ENCODE measurements at regions not wholly inside any gene's neighbourhood (a gene's known extent, or its start where the extent isn't known, plus 50 kb on each side); places are given as distances from the start of the nearest gene placed in this dataset.
"Not testable (repeated sequence)": the region's sequence is repeated elsewhere in the genome, so short reads cannot be mapped to it uniquely, and the experiment has no call there.

DNA sequence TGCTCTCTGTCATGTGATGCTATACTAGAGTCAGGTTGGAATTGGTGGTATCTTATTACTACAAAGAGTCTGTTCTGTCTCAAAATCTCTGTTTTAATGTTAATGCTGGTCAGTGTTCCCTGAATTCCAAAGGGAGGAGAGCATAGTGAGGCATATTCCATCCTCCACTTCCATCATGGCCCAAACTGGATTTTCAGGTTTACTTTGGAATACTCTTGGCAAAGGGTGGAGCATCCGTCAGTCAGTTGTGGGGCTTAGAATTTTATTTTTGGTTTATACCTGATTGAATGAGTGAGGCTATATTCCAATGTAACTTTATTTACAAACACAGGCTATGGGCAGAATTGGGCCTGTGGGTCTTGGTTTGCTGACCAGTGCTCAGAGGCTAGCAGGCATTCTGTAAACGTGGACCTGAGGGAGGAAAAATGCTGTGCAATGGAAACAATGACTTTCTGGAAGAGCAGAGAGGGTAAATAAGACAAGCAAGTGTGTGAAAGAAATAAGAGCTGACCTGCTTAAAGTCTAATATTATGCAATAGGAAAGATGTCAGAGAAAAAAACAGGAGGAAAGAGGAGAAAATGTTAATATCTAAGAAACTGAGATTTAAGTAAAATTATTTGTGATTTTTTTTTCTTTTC, 106.2 kb upstream of the CLINT1 start:
- no peaks in the 10 kb centered on the region for H3K9me3 ChIP-seq
- no peak overlapping the region for H3K4me3 ChIP-seq
- H3K27ac ChIP-seq: no peak overlapping the region
- no peaks in the 10 kb centered on the region for H3K36me3 ChIP-seq
- TF ChIP-seq, protein P1, sequence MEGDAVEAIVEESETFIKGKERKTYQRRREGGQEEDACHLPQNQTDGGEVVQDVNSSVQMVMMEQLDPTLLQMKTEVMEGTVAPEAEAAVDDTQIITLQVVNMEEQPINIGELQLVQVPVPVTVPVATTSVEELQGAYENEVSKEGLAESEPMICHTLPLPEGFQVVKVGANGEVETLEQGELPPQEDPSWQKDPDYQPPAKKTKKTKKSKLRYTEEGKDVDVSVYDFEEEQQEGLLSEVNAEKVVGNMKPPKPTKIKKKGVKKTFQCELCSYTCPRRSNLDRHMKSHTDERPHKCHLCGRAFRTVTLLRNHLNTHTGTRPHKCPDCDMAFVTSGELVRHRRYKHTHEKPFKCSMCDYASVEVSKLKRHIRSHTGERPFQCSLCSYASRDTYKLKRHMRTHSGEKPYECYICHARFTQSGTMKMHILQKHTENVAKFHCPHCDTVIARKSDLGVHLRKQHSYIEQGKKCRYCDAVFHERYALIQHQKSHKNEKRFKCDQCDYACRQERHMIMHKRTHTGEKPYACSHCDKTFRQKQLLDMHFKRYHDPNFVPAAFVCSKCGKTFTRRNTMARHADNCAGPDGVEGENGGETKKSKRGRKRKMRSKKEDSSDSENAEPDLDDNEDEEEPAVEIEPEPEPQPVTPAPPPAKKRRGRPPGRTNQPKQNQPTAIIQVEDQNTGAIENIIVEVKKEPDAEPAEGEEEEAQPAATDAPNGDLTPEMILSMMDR (IDR thresholded peaks at IDR 0.05): no peak
- H3K27me3 ChIP-seq (replicated peaks; ENCODE audit: insufficient read depth): no peaks in the 10 kb centered on the region
- DNase-seq (ENCODE audit: low spot score) (no peak), ATAC-seq (ENCODE audit: insufficient number of reproducible peaks, low FRiP score, low read depth) (no peak)
- no peaks in the 10 kb centered on the region for H3K4me1 ChIP-seq (ENCODE audit: control insufficient read depth in 1 of 2, low read depth in 2 of 2)

DNA sequence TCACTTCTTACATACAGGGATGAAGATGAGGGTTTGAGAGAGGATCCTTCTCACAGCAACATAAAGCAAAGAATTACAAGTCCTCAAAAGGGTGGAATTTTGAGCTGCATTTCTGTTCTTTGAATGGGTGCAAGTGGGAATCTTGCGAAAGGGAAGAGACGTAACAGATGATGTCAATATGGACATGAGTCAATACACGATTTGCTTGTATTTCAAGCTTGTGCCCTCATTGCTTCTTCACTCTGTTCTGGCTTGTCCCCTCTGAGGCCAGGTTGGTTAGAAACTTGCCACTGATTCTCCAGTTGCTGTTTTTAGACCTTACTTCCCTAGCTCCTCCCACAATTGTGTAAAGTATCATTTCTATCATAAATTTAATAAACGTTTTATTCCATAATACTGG, 104.8 kb upstream of the CLINT1 start:
- H3K27me3 ChIP-seq (replicated peaks; ENCODE audit: insufficient read depth): no peaks in the 10 kb centered on the region
- no peaks in the 10 kb centered on the region for H3K9me3 ChIP-seq
- no peak overlapping the region for H3K27ac ChIP-seq
- TF ChIP-seq, protein P1 (IDR thresholded peaks at IDR 0.05): no peak
- no peaks in the 10 kb centered on the region for H3K36me3 ChIP-seq
- ATAC-seq (ENCODE audit: insufficient number of reproducible peaks, low FRiP score, low read depth) (no peak), DNase-seq (ENCODE audit: low spot score) (no peak)
- no peaks in the 10 kb centered on the region for H3K4me1 ChIP-seq (ENCODE audit: control insufficient read depth in 1 of 2, low read depth in 2 of 2)
- H3K4me3 ChIP-seq: no peak overlapping the region

DNA sequence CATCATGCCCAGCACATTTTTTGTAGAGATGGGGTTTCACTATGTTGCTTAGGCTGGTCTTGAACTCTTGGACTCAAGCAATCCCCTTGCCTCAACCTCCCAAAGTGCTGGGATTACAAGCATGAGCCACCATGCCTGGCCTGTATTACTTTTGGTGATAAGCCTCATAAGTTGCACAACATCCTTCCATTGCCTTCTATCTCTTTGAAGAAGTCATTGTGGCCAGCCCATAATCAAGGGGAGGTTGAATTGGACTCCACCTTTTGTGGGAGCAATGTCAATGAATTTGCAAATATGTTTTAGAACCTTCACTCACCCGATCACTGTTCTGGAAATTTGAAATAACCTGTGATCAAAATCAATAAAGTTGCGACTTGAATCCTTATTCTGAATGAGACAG, 104.3 kb upstream of the CLINT1 start:
- no peak for DNase-seq (ENCODE audit: low spot score)
- Histone ChIP-seq H3K4me3 (no peak overlapping the region), H3K9me3 (no peaks in the 10 kb centered on the region), H3K36me3 (no peaks in the 10 kb centered on the region), H3K27me3 (replicated peaks; ENCODE audit: insufficient read depth) (no peaks in the 10 kb centered on the region), H3K27ac (no peak overlapping the region), H3K4me1 (ENCODE audit: control insufficient read depth in 1 of 2, low read depth in 2 of 2) (no peaks in the 10 kb centered on the region)
- no peak for ATAC-seq (ENCODE audit: insufficient number of reproducible peaks, low FRiP score, low read depth)
- TF ChIP-seq, protein P1 (IDR thresholded peaks at IDR 0.05): no peak

DNA sequence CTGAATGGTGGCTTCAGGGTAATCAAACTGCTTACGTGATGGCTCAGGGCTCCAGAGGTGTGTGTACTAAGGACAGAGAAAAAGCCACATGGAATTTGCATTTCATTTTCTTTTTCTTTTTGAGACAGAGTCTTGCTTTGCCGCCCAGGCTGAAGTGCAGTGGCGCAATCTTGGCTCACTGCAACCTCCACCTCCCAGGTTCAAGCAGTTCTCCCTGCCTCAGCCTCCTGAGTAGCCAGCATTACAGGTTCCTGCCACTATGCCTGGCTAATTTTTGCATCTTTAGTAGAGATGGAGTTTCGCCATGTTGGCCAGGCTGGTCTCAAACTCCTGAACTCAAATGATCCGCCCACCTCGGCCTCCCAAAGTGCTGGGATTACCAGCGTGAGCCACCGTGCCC, 103.7 kb upstream of the CLINT1 start:
- H3K4me3 ChIP-seq; H3K27me3 ChIP-seq (replicated peaks; ENCODE audit: insufficient read depth); H3K27ac ChIP-seq; DNase-seq (ENCODE audit: low spot score); H3K9me3 ChIP-seq; H3K36me3 ChIP-seq; ATAC-seq (ENCODE audit: insufficient number of reproducible peaks, low FRiP score, low read depth); H3K4me1 ChIP-seq (ENCODE audit: control insufficient read depth in 1 of 2, low read depth in 2 of 2): not testable (repeated sequence)

DNA sequence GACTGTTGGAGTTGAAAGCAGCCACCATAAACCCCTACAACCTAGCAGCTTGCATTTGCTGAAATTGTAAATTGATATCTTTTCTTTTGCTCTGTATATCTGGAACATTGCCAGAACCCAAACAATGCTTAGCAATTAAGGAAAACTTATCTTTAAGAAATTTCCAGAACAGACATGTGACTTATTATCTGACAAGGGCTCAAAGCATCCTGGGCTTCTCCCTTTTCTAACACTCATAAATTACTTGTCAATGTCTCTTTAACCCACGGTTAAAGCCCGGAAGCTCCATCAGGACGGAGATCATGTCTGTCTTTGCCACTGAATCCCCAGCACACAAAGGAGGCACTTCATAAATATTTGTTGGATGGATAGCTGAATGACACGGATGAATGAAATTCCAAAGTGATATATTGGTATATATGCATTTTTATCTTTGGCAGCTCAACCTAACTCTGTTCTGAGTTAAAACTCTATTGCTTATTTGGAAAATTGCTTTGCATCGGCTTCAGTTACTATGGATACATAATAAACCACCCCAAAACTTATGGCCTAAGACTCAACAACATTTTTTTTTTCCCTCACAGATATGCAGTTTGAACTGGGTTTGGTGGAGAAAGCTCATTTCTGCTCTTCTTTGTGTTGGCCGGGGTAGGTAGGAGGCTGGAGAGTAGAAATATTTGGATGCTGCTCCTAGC, 103.1 kb upstream of the CLINT1 start:
- no peak overlapping the region for H3K4me3 ChIP-seq
- H3K4me1 ChIP-seq (ENCODE audit: control insufficient read depth in 1 of 2, low read depth in 2 of 2): no peaks in the 10 kb centered on the region
- DNase-seq (ENCODE audit: low spot score): no peak
- H3K27me3 ChIP-seq (replicated peaks; ENCODE audit: insufficient read depth): no peaks in the 10 kb centered on the region
- TF ChIP-seq, protein P1 (IDR thresholded peaks at IDR 0.05): no peak
- ATAC-seq (ENCODE audit: insufficient number of reproducible peaks, low FRiP score, low read depth): no peak
- no peaks in the 10 kb centered on the region for H3K36me3 ChIP-seq
- no peaks in the 10 kb centered on the region for H3K9me3 ChIP-seq
- H3K27ac ChIP-seq: no peak overlapping the region
